AG10803 (cell line): ENCODE measurements at regions not wholly inside any gene's neighbourhood (a gene's known extent, or its start where the extent isn't known, plus 50 kb on each side); places are given as distances from the start of the nearest gene placed in this dataset.

Experiments used
- DNase-seq: peaks from one replicate; pipeline ENCODE4 v3.0.0; 2010; ENCODE audit warnings: low read depth
- H3K4me3 ChIP-seq: 2 replicates; pipeline ENCODE4 v1.5.1; 2011; ENCODE audit warnings: mild to moderate bottlenecking, low read length, control low read depth
- CTCF ChIP-seq: conservative IDR thresholded peaks from 2 replicates; pipeline ENCODE4 v1.5.1; 2011; ENCODE audit warnings: mild to moderate bottlenecking, low read length, control low read depth, inconsistent platforms

- no peak for DNase-seq
- TF ChIP-seq CTCF = no peak
- H3K4me3 ChIP-seq = no peak overlapping the region
Measured at GRCh38 chr10:88088441-88089340, 225.3 kb downstream of the PTEN start.

GRCh38 chr10:88089498-88089897 lies 226.1 kb downstream of the PTEN start:
- no peak for TF ChIP-seq CTCF
- H3K4me3 ChIP-seq = no peak overlapping the region
- DNase-seq = no peak

GRCh38 chr10:88090568-88091214 lies 227.3 kb downstream of the PTEN start:
- no peak for TF ChIP-seq CTCF
- H3K4me3 ChIP-seq = no peak overlapping the region
- DNase-seq = no peak

- no peak overlapping the region for H3K4me3 ChIP-seq
- DNase-seq = no peak
- TF ChIP-seq CTCF = no peak
Measured at GRCh38 chr10:88091490-88092061, 228.2 kb downstream of the PTEN start.

- DNase-seq = no peak
- TF ChIP-seq CTCF = no peak
- no peak overlapping the region for H3K4me3 ChIP-seq
Measured at GRCh38 chr10:88092265-88092664, 228.8 kb downstream of the PTEN start.

GRCh38 chr10:88092973-88093372 lies 229.5 kb downstream of the PTEN start:
- TF ChIP-seq CTCF = no peak
- no peak for DNase-seq
- H3K4me3 ChIP-seq = no peak overlapping the region
